Kidney (tissue), 13 donors: ENCODE measurements at regions not wholly inside any gene's neighbourhood (a gene's known extent, or its start where the extent isn't known, plus 50 kb on each side); places are given as distances from the start of the nearest gene placed in this dataset.

ENCODE experiments used
- DNase-seq, 5 donors: peaks; one replicate each; pipeline ENCODE4 v3.0.0-alpha.2; 2013 to 2020
- FAIRE-seq: peaks from 2 replicates; lab custom pipeline; 2012; peaks lifted over from hg19 to GRCh38; lab: Jason Lieb, UNC
- H3K27ac ChIP-seq, 2 donors: one replicate each; pipeline ENCODE4 v1.7.0; 2013; ENCODE audit warnings: low read depth in 2 of 2, low read length in 2 of 2, inconsistent platforms in 1 of 2
- H3K27me3 ChIP-seq: one replicate; pipeline ENCODE4 v1.7.1; 2013; ENCODE audit warnings: low read length, inconsistent platforms; ENCODE audit not compliant: control insufficient read depth, insufficient read depth
- H3K36me3 ChIP-seq, 3 donors: one replicate each; pipeline versions ENCODE4 v1.7.0 to v1.7.1; 2013; ENCODE audit warnings: low read length in 3 of 3, control low read depth in 1 of 3, inconsistent platforms in 1 of 3; ENCODE audit not compliant: insufficient read depth in 3 of 3, control insufficient read depth in 2 of 3
- H3K4me1 ChIP-seq, 3 donors: one replicate each; pipeline versions ENCODE4 v1.7.0 to v1.7.1; 2013; ENCODE audit warnings: low read length in 3 of 3, inconsistent platforms in 1 of 3, low read depth in 1 of 3; ENCODE audit not compliant: control insufficient read depth in 2 of 3, insufficient read depth in 2 of 3
- H3K4me3 ChIP-seq, 3 donors: one replicate each; pipeline versions ENCODE4 v1.7.0 to v1.8.1; 2013; ENCODE audit warnings: low read length in 3 of 3, control low read depth in 1 of 3, inconsistent platforms in 1 of 3
- H3K9ac ChIP-seq, 3 donors: one replicate each; pipeline versions ENCODE4 v1.7.0 to v1.7.1; 2013; ENCODE audit warnings: low read length in 3 of 3, control low read depth in 1 of 3, inconsistent platforms in 1 of 3
- H3K9me3 ChIP-seq, 3 donors: one replicate each; pipeline versions ENCODE4 v1.7.0 to v1.7.1; 2013; ENCODE audit warnings: low read length in 3 of 3, control low read depth in 1 of 3, inconsistent platforms in 1 of 3; ENCODE audit not compliant: control insufficient read depth in 2 of 3, insufficient read depth in 1 of 3
- intact Hi-C: fragments of 100-400 bp; cut with DNase I; formaldehyde crosslinking; loops from one replicate; pipeline ENCODE4 v1.11.1; 2022
- TF ChIP-seq, protein P1 (sequence below): IDR thresholded peaks from 3 replicates; pipeline ENCODE4 v1.5.1; 2012; ENCODE audit warnings: mild to moderate bottlenecking, moderate library complexity, borderline replicate concordance; ENCODE audit not compliant: insufficient read depth; ENCODE audit errors: extremely low read depth
- donor health status: control.
- donor health status: control.
- donor health status: control.
- donor health status: control.
- donor health status: control.
- donor health status: DM: yes; HTN: yes; CAD: no.
- donor health status: Normal renal cell carcinoma (clear cell type).

DNA sequence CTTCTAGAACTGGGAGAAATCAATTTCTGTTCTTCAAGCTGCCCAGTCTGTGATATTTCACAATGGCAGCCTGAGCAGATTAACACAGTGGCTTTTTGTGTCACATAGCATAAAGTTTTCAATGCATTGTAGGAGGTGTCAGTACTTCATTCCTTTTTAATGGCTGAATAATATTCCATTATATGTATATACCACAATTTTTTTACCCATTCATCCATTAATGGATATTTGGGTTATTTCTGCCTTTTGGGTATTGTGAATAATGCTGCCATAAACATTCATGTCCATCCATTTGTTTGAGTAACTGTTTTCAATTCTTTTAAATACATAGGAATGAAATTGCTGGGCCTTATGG lies 191.5 kb downstream of the SETD4 start:
- Histone ChIP-seq H3K9me3 (peaks cover 0 to 2% (median 0%) of the 10 kb centered on the region in 3 donors), H3K4me1 (no peaks in the 10 kb centered on the region), H3K36me3 (no peaks in the 10 kb centered on the region), H3K4me3 (no peak overlapping the region), H3K9ac (no peak overlapping the region), H3K27me3 (no peaks in the 10 kb centered on the region), H3K27ac (no peak overlapping the region)
- FAIRE-seq (no peak), DNase-seq (no peak)
- TF ChIP-seq, protein P1, sequence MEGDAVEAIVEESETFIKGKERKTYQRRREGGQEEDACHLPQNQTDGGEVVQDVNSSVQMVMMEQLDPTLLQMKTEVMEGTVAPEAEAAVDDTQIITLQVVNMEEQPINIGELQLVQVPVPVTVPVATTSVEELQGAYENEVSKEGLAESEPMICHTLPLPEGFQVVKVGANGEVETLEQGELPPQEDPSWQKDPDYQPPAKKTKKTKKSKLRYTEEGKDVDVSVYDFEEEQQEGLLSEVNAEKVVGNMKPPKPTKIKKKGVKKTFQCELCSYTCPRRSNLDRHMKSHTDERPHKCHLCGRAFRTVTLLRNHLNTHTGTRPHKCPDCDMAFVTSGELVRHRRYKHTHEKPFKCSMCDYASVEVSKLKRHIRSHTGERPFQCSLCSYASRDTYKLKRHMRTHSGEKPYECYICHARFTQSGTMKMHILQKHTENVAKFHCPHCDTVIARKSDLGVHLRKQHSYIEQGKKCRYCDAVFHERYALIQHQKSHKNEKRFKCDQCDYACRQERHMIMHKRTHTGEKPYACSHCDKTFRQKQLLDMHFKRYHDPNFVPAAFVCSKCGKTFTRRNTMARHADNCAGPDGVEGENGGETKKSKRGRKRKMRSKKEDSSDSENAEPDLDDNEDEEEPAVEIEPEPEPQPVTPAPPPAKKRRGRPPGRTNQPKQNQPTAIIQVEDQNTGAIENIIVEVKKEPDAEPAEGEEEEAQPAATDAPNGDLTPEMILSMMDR: no peak
- intact Hi-C loops: no loop called here

DNA sequence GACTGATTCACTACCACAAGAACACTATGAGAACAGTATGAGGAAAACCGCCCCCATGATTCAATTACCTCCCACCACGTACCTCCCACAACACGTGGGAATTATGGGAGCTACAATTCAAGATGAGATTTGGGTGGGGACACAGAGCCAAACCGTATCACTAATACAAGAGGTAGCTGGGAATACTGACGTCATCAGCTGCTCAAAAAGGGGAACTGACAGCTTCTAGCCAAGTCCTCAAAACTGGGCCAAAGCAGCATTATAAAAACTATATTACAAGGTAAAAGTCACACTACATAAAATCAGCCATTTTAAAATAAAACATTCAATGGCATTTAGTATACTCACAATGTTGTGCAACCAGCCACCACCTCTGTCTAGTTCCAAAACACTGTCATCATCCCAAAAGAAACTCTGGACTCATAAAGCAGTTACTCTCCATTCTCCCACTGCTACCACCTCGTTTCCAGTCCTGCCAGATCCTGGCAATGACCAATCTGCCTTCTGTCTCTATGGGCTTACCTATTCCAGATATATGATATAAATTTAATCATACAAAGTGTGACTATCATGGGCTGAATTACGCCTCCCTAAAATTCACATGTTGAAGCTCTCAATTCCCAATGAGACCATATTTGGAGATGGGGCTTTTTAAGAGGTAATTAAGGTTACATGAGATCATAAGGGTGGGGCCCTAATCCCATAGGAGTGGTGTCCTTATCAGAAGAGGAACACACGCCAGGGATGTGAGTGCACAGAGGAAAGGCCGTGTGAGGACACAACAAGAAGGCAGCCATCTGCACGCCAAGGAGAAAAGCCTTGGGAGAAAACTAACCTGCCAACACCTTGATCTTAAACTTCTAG lies 192.1 kb downstream of the SETD4 start:
- peaks cover 0 to 2% (median 0%) of the 10 kb centered on the region in 3 donors for H3K9me3 ChIP-seq
- DNase-seq (no peak), FAIRE-seq (no peak)
- H3K9ac ChIP-seq: no peak overlapping the region
- H3K27me3 ChIP-seq: no peaks in the 10 kb centered on the region
- no peaks in the 10 kb centered on the region for H3K36me3 ChIP-seq
- H3K4me3 ChIP-seq: no peak overlapping the region
- H3K27ac ChIP-seq: no peak overlapping the region
- no peaks in the 10 kb centered on the region for H3K4me1 ChIP-seq
- TF ChIP-seq, protein P1: no peak
- intact Hi-C loops: no loop called here

DNA sequence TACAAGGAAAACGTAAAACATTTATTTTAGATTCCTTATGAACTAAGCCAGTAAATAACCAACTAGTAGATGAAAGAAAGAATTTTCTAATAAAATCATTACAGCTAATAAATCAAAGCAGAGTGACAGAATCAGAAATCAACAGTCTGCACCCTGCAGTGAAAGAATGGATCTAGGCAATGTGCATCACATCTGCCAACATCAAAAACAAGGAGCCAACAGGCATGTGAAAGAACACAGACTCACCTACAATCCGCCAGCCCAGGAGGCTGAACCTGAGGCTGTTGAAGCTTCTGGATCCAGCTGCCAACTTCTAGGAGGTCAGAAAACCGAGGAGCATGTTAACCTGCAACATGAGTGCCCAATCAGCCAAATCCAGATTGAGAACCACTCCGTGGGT lies 196.3 kb downstream of the SETD4 start:
- H3K4me3 ChIP-seq: no peak overlapping the region
- H3K9ac ChIP-seq: no peak overlapping the region
- no peaks in the 10 kb centered on the region for H3K4me1 ChIP-seq
- DNase-seq: no peak
- H3K27me3 ChIP-seq: no peaks in the 10 kb centered on the region
- H3K27ac ChIP-seq: no peak overlapping the region
- TF ChIP-seq, protein P1: no peak
- no peak for FAIRE-seq
- peaks cover 0 to 2% (median 0%) of the 10 kb centered on the region in 3 donors for H3K9me3 ChIP-seq
- no peaks in the 10 kb centered on the region for H3K36me3 ChIP-seq
- intact Hi-C loops: no loop called here
